Activated CD4-positive, alpha-beta T cell treated with anti-CD3 and anti-CD28 coated beads, Interleukin-2, Interleukin-6, amounts not matched to agents 100 ng/mL and 50 ng/mL, durations not matched to agents 16 hours and 8 hours (primary cell): ENCODE measurements at regions not wholly inside any gene's neighbourhood (a gene's known extent, or its start where the extent isn't known, plus 50 kb on each side); places are given as distances from the start of the nearest gene placed in this dataset.
"Not testable (repeated sequence)": the region's sequence is repeated elsewhere in the genome, so short reads cannot be mapped to it uniquely, and the experiment has no call there.

ENCODE experiments used
- DNase-seq: peaks from one replicate; pipeline ENCODE4 v3.0.0-alpha.2; 2020

GRCh38 chr2:120641366-120641771, 94.3 kb upstream of the GLI2 start:
- no peak for DNase-seq

- DNase-seq: no peak
Observed at GRCh38 chr2:120642646-120643045, 93.0 kb upstream of the GLI2 start.

- DNase-seq: no peak
Observed at GRCh38 chr2:120646994-120647393, 88.7 kb upstream of the GLI2 start.

GRCh38 chr2:120647487-120647886, 88.2 kb upstream of the GLI2 start:
- DNase-seq: no peak

GRCh38 chr2:120649381-120649780, 86.3 kb upstream of the GLI2 start:
- not testable (repeated sequence) for DNase-seq

GRCh38 chr2:120650022-120650644, 85.5 kb upstream of the GLI2 start:
- DNase-seq: no peak

GRCh38 chr2:120651818-120652217, 83.8 kb upstream of the GLI2 start:
- no peak for DNase-seq

GRCh38 chr2:120653046-120653445, 82.6 kb upstream of the GLI2 start:
- DNase-seq: no peak

GRCh38 chr2:120653871-120654270, 81.8 kb upstream of the GLI2 start:
- no peak for DNase-seq

- DNase-seq: no peak
Observed at GRCh38 chr2:120654381-120655134, 81.1 kb upstream of the GLI2 start.

GRCh38 chr2:120656273-120656950, 79.3 kb upstream of the GLI2 start:
- DNase-seq: no peak

- DNase-seq: no peak
Observed at GRCh38 chr2:120658042-120658769, 77.5 kb upstream of the GLI2 start.

- no peak for DNase-seq
Observed at GRCh38 chr2:120658770-120659158, 76.9 kb upstream of the GLI2 start.

GRCh38 chr2:120659275-120659977, 76.2 kb upstream of the GLI2 start:
- DNase-seq: no peak

GRCh38 chr2:120660056-120660694, 75.5 kb upstream of the GLI2 start:
- no peak for DNase-seq

GRCh38 chr2:120660771-120661459, 74.8 kb upstream of the GLI2 start:
- DNase-seq: no peak

- no peak for DNase-seq
Observed at GRCh38 chr2:120661551-120661950, 74.1 kb upstream of the GLI2 start.

- DNase-seq: no peak
Observed at GRCh38 chr2:120662046-120662445, 73.6 kb upstream of the GLI2 start.

- DNase-seq: no peak
Observed at GRCh38 chr2:120662746-120663145, 72.9 kb upstream of the GLI2 start.

GRCh38 chr2:120666433-120666832, 69.2 kb upstream of the GLI2 start:
- no peak for DNase-seq

GRCh38 chr2:120667981-120668380, 67.7 kb upstream of the GLI2 start:
- DNase-seq: no peak
